NB4 (cell line): ENCODE measurements at regions not wholly inside any gene's neighbourhood (a gene's known extent, or its start where the extent isn't known, plus 50 kb on each side); places are given as distances from the start of the nearest gene placed in this dataset.

Experiments used
- CTCF ChIP-seq: IDR thresholded peaks from one replicate; pipeline ENCODE4 v1.5.1; 2012; ENCODE audit warnings: low read depth, low read length
- POLR2A ChIP-seq: IDR thresholded peaks from 2 replicates; pipeline ENCODE4 v1.6.1; 2011; ENCODE audit warnings: mild to moderate bottlenecking; ENCODE audit not compliant: insufficient read length; ENCODE audit errors: extremely low read depth

GRCh38 chr22:22368516-22368915 is 123.9 kb downstream of the VPREB1 start:
- TF ChIP-seq CTCF (no peak), POLR2A (no peak)
